GM12892 (cell line): ENCODE measurements at regions not wholly inside any gene's neighbourhood (a gene's known extent, or its start where the extent isn't known, plus 50 kb on each side); places are given as distances from the start of the nearest gene placed in this dataset.

Experiments
- POLR2A ChIP-seq: IDR thresholded peaks from 2 replicates; pipeline ENCODE4 v1.6.1; 2011; ENCODE audit warnings: low read depth, low read length, control low read depth
- POLR2AphosphoS5 ChIP-seq: IDR thresholded peaks from 2 replicates; pipeline ENCODE4 v1.6.1; 2011; ENCODE audit warnings: low read depth, low read length, control low read depth

DNA sequence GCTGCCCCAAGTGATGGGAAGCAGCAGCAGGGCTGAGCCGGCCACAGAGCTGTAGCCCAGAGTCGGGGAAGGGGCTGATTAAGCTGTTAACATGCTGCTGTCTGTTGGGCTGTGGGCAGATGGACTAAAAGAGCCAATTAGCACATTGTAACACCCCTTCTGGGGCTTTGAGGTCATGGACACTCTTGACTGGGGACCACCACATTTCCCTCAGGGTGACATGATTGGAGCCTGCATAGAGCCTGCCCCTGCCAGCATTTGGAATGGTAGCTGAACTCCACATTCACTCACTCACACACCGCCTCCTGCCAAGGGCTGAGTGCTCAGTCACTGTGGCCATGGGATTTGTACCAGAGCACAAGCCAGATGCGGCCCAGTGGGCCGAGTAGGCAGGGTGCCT, 646.9 kb downstream of the FAT4 start:
- no peak for TF ChIP-seq POLR2AphosphoS5
- no peak for TF ChIP-seq POLR2A
